COLO668 (cell line): ENCODE measurements at regions not wholly inside any gene's neighbourhood (a gene's known extent, or its start where the extent isn't known, plus 50 kb on each side); places are given as distances from the start of the nearest gene placed in this dataset.
"Not testable (repeated sequence)": the region's sequence is repeated elsewhere in the genome, so short reads cannot be mapped to it uniquely, and the experiment has no call there.

Experiments
- DNase-seq: peaks from one replicate; lab custom pipeline; 2025; ENCODE audit not compliant: unreplicated experiment; lab: John Stamatoyannopoulos, UW

DNA sequence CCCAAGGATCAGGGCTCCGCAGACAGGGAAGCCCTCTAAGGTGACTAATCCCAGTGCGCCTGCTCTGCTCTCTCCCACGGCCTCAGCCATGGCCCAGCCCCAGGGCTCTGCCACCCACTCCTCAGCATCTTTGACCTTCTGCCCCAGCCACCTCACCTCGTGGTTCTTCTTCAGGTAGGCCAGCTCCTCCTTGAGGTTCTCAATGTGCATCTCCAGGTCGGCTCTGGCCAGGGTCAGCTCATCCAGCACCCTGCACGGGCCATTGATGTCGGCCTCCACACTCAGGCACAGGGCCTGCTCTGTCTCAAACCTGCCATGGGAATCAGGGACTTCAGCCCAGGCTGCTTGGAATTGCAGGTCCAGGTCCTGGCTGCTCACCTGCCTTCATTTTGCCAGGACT lies 128.4 kb downstream of the TNFRSF13B start:
- not testable (repeated sequence) for DNase-seq

DNA sequence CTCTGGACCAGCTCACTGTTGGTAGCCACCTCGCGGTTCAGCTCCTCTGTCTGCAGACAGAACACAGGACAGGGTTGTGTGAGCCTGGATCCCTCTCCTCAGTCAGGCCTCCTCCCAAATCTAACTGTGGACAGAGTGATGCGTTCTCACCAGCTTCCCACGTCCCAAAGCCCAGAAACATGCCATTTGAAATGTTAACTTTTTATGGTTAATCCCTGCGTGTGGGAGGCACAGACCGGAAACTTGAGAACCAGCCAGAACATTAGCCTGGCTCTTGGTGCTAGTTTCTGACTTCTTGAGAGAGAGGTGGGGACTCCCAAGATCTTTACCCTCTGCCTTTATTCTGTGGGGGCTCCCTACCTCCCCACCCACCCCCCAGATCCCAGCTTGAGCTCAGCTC lies 129.6 kb downstream of the TNFRSF13B start:
- not testable (repeated sequence) for DNase-seq

DNA sequence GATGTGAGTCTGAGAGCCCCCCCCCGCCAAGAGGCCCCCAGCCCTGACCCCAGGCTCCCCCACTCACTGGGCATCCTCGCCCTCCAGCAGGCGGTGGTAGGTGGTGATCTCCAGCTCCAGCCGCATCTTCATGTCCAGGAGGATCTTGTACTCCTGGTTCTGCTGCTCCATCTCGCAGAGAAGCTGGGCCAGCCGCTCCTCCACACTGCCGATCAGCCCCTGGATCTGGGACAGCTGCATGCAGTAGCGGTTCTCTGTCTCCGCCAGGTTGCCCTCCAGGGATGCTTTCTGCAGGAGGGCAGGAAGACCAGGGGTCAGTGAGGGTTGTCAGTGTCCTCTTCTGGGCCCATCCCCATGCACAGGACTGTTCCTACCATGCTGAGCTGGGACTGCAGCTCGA lies 130.0 kb downstream of the TNFRSF13B start:
- not testable (repeated sequence) for DNase-seq

GRCh38 chr17:16840219-16840618 lies 131.7 kb downstream of the TNFRSF13B start:
- DNase-seq, result not testable (repeated sequence)

DNA sequence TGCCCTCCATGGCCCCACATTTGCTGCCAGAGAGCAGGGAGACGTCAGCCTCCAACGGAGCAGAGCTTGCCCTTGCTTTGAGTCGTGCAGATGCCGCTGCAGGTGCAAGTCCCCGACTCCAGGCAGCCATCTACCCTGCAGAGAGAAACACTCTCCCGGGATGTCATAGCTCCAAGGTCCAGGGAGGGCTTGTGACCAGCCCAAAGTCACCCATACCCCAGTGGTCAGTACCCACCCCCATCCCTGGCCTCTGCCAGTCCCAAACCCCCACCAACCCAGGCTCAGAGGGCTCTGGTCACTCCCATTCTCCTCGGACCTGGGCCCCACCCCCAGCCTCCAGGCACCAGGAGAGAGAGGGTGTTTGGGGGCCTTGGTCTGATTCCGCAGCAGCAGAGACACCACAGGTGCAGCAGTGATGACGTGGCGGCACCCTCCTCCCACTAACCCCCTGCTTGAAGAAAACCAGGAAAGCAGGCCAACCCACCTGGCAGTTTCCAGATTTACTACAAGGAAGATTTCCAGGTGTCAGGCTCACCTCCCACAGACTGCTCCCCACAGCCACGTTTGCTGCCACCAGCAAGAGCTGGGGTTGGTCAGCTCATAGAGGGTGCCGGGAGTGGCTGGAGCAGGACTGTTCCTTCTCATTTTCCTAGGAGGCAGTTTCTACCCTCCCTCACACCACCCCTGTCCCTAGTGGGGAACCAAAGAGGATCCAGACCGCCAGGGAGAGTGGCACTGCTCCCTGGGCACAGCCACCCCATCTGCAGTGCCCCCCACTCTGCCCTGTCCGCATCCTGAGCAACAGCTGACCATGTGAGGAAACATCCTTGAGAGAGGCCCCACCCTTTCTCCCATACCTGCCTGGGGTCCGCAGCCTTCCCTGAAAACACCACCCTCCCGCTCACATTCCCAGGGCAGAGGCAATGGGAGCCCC lies 132.4 kb downstream of the TNFRSF13B start:
- not testable (repeated sequence) for DNase-seq

- DNase-seq, result not testable (repeated sequence)
These were observed 133.1 kb downstream of the TNFRSF13B start for GRCh38 chr17:16838795-16839194.

- DNase-seq, result not testable (repeated sequence)
These were observed 133.6 kb downstream of the TNFRSF13B start for GRCh38 chr17:16838287-16838686.

GRCh38 chr17:16837468-16838266 lies 134.3 kb downstream of the TNFRSF13B start:
- DNase-seq, result not testable (repeated sequence)

- DNase-seq, result not testable (repeated sequence)
These were observed 135.5 kb downstream of the TNFRSF13B start for GRCh38 chr17:16836315-16836915.

DNA sequence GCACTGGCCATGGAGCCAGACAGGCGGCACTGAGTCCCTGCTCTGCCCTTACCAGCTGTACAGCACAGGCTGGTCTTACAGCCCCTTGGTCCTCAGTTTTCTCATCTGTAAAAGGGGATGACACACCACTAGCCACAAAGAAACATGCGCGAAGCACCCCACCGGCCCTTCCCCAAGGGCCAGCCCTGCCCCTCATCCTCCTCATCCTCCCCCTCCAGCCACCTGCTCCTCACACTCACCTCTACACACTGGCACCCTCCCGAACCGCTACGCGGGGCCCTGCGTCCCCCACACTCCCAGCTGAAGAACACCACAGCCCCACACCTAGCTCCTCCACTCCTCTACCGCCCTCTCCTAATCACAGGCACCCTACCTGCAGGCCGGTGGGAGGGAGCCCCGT lies 138.4 kb downstream of the TNFRSF13B start:
- DNase-seq, result not testable (repeated sequence)

DNA sequence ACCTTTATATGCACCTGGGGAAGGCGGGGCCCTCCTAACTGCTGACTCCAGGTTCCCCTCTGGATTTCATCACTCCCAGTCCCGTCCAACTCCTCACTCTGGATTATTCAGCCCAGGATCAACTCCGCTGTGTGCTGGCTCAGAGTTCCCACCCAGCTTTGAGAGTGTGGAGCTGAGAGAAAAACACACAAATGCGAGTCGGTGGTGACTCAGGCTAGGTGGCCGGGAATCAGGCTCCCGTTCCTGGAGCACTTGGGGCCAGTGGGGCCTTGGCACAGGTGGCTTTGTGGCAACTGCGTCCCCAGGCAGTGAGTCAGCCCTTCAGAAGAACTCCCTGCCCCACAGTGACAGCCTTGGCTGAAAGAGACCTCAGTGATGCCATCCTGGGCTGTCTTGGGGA lies 139.1 kb downstream of the TNFRSF13B start:
- DNase-seq, result not testable (repeated sequence)

- not testable (repeated sequence) for DNase-seq
These were observed 139.7 kb downstream of the TNFRSF13B start for GRCh38 chr17:16832206-16832605.

GRCh38 chr17:16830770-16831169 lies 140.7 kb downstream of the CCDC144A start:
- DNase-seq, result not testable (repeated sequence)

DNA sequence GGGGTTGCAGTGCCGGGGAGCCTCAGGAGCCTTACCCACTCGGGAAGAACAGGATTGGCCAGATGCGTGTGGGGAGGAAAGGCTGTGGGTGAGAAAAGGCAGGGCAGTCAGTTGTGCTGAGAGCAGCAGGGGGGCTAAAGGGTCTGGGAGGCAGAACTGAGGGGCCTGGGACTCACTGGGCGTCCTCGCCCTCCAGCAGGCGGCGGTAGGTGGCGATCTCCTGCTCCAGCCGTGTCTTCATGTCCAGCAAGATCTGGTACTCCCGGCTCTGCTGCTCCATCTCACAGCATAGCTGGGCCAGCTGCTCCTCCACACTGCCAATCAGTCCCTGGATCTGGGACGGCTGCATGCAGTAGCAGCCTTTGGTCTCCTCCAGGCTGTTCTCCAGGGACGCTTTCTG lies 140.2 kb downstream of the CCDC144A start:
- not testable (repeated sequence) for DNase-seq
